ENCODE measurements at regions not wholly inside any gene's neighbourhood (a gene's known extent, or its start where the extent isn't known, plus 50 kb on each side); places are given as distances from the start of the nearest gene placed in this dataset.

DNA sequence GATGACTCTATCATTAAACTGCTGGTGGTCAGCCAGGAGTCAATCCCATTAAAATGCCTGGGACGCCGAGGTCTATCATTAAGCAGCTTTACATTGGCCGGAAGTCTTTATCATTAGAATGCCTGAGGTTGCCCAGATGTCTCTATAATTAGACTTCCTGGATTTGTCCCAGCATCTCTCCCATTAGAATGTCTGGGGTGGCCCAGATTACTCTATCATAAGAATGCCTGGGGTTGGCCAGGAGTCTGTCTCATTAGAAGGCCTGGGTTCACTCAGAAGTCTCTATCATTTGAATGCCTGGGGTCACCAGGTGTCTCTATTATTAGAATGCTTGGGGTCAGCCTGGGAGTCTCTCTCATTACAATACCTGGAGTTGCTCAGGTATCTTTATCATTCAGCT, 2227.2 kb downstream of the TP53TG3F start:
- TF ChIP-seq, protein P1, sequence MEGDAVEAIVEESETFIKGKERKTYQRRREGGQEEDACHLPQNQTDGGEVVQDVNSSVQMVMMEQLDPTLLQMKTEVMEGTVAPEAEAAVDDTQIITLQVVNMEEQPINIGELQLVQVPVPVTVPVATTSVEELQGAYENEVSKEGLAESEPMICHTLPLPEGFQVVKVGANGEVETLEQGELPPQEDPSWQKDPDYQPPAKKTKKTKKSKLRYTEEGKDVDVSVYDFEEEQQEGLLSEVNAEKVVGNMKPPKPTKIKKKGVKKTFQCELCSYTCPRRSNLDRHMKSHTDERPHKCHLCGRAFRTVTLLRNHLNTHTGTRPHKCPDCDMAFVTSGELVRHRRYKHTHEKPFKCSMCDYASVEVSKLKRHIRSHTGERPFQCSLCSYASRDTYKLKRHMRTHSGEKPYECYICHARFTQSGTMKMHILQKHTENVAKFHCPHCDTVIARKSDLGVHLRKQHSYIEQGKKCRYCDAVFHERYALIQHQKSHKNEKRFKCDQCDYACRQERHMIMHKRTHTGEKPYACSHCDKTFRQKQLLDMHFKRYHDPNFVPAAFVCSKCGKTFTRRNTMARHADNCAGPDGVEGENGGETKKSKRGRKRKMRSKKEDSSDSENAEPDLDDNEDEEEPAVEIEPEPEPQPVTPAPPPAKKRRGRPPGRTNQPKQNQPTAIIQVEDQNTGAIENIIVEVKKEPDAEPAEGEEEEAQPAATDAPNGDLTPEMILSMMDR (IDR thresholded peaks at IDR 0.05; ENCODE audit: low read depth, low read length, poor library complexity, severe bottlenecking), result no peak
- no peak for TF ChIP-seq EZH2phosphoT487 (IDR thresholded peaks at IDR 0.05; ENCODE audit: borderline replicate concordance, low read length)

All from DOHH2 (cell line).